Transverse colon (tissue), 4 donors: ENCODE measurements at regions not wholly inside any gene's neighbourhood (a gene's known extent, or its start where the extent isn't known, plus 50 kb on each side); places are given as distances from the start of the nearest gene placed in this dataset.
"Not testable (repeated sequence)": the region's sequence is repeated elsewhere in the genome, so short reads cannot be mapped to it uniquely, and the experiment has no call there.

Experiments
- DNase-seq: peaks from one replicate; pipeline ENCODE4 v3.0.0-alpha.2; 2019
- H3K27ac ChIP-seq, 4 donors: fragments of 200-600 bp; sonication (generic); 2 replicates each; pipeline ENCODE4 v1.5.1; 2016 to 2018; ENCODE audit warnings: inconsistent platforms in 4 of 4
- H3K27me3 ChIP-seq: fragments of 200-600 bp; sonication (generic); 2 replicates; pipeline ENCODE4 v1.5.1; 2017; ENCODE audit warnings: inconsistent platforms
- H3K36me3 ChIP-seq, 4 donors: fragments of 200-600 bp; sonication (generic); 2 replicates each; pipeline ENCODE4 v1.5.1; 2017 to 2019; ENCODE audit warnings: inconsistent platforms in 4 of 4
- H3K4me1 ChIP-seq, 4 donors: fragments of 200-600 bp; sonication (generic); 2 replicates each; pipeline ENCODE4 v1.5.1; 2017 to 2020; ENCODE audit warnings: inconsistent platforms in 4 of 4
- H3K4me3 ChIP-seq, 4 donors: fragments of 200-600 bp; sonication (generic); 1 replicate in 1 of 4; 2 replicates in 3 of 4; pipeline versions ENCODE4 v1.5.1 to v1.6.1; 2017 to 2019; ENCODE audit warnings: inconsistent platforms in 4 of 4
- H3K9me3 ChIP-seq, 2 donors: fragments of 200-600 bp; sonication (generic); 2 replicates each; pipeline ENCODE4 v1.5.1; 2017 to 2019; ENCODE audit warnings: inconsistent platforms in 2 of 2
- CTCF ChIP-seq, 5 experiments: fragments of 200-600 bp in 3 of 5; fragments of 450-650 bp in 2 of 5; sonication (generic) in 3 of 5; IDR thresholded peaks; 1 replicate in 2 of 5; 2 replicates in 3 of 5; pipeline ENCODE4 v1.5.1; 2016 to 2017; ENCODE audit warnings: antibody characterized with exemption in 5 of 5, inconsistent platforms in 3 of 5, mild to moderate bottlenecking in 2 of 5, moderate library complexity in 1 of 5
- EP300 ChIP-seq: sonication (generic); formaldehyde crosslinking; IDR thresholded peaks from one replicate; pipeline ENCODE4 v1.6.1; 2017; ENCODE audit warnings: antibody characterized with exemption, low read depth
- POLR2A ChIP-seq: fragments of 450-650 bp; IDR thresholded peaks from one replicate; pipeline ENCODE4 v1.6.1; 2016; ENCODE audit warnings: antibody characterized with exemption, mild to moderate bottlenecking, moderate library complexity
- POLR2AphosphoS5 ChIP-seq, 3 donors: sonication (generic); formaldehyde crosslinking; IDR thresholded peaks; one replicate each; pipeline ENCODE4 v1.6.1; 2016; ENCODE audit warnings: antibody characterized with exemption in 3 of 3
- WGBS, 2 donors: methylation state at CpG; one replicate each; pipeline ENCODE4 v1.1.5; 2018; ENCODE audit warnings: low coverage in 1 of 2; 5-methylcytosine and 5-hydroxymethylcytosine counted together
- in situ Hi-C, 4 donors: fragments of 200-750 bp; cut with MboI; loops; one replicate each; pipeline versions ENCODE4 v1.15.0 to v1.15.1; 2017; ENCODE audit warnings: low sequenced_read_pairs in 3 of 4, low pct_ligation_motif_present in 1 of 4, low pct_unique_long_range_greater_than_20kb in 1 of 4
- intact Hi-C: fragments of 100-400 bp; cut with DNase I; formaldehyde crosslinking; loops from one replicate; pipeline ENCODE4 v1.15.1; 2023; ENCODE audit warnings: low total_unique reads

DNA sequence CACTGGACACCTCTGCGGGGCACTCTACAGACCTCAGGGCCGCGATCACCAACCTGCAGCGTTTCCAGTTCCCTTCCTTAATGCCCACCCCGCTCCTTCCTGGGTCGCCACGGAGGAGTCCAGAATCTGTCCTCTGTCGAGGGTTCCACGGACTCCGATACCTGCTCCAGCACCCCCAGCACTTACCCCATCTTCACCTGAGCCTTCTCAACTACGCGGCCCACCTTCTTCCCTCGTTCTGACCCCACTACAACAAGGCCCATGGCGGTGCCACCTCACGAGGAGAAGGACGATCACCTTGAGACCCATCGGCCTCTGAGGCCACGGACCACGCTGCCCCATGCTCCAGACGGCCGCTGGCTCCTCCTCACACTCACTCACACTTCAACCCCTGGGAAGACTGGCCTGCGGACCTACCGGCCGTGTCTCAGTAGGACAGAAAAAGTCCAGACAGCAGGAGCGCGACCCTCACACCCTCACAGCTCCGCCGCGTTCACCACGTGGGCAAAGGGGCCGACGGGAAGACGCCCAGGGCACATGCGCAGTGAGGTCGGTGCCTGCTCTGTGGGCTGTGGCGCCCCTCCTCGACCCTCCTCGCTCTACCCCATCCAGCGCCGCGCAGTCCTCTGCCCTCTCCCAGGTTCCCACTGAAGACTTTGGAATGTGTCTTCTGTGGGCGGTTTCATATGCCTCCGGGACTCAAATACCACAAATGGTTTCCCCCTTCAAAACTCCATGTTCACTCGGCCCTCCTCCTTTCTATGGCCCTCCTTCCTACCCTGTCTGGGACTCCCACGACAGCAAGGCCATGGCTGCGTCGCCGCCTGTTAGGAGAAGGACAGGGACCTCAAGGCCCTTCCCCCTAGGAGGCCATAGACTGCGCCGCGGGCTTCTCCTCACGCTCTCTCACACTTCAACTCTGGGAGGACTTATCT is 193.9 kb upstream of the PHF14 start:
- Histone ChIP-seq H3K4me3 (no peak overlapping the region), H3K9me3 (no peaks in the 10 kb centered on the region), H3K27ac (no peak overlapping the region), H3K4me1 (no peaks in the 10 kb centered on the region), H3K27me3 (no peaks in the 10 kb centered on the region), H3K36me3 (no peaks in the 10 kb centered on the region)
- 94 to 96% methylated on average over 9 to 52 of the region's 52 CpGs for WGBS, 2 donors
- in situ Hi-C loops = no loop called here
- TF ChIP-seq POLR2A (no peak), CTCF (IDR thresholded peaks at IDR 0.05) (no peak), EP300 (no peak), POLR2AphosphoS5 (IDR thresholded peaks at IDR 0.05) (no peak)
- intact Hi-C loops = no loop called here
- no peak for DNase-seq

DNA sequence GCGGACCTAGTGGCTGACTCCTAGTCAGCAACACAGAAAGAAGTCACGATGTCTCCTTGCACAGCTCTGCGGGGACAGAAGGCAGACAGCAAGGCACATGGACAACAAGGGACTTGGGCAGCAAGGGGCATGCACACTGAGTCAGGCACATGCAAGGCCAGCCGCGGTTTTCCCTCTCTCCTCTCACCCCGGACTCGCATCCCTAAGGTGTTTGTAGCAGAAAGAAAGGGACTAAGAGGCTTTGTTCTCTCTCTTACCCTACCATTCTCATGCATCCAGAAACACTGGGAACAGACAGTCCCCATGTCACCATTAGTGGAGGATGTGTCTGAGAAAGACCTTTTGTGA is 193.3 kb upstream of the PHF14 start:
- intact Hi-C loops = no loop called here
- 90% methylated on average over 2 to 7 of the region's 7 CpGs for WGBS, 2 donors
- Histone ChIP-seq H3K4me3 (no peak overlapping the region), H3K4me1 (no peaks in the 10 kb centered on the region), H3K27me3 (no peaks in the 10 kb centered on the region), H3K27ac (no peak overlapping the region), H3K36me3 (no peaks in the 10 kb centered on the region), H3K9me3 (no peaks in the 10 kb centered on the region)
- in situ Hi-C loops = no loop called here
- TF ChIP-seq POLR2AphosphoS5 (IDR thresholded peaks at IDR 0.05) = no peak
- TF ChIP-seq EP300 = no peak
- no peak for TF ChIP-seq CTCF (IDR thresholded peaks at IDR 0.05)
- TF ChIP-seq POLR2A = no peak
- no peak for DNase-seq

DNA sequence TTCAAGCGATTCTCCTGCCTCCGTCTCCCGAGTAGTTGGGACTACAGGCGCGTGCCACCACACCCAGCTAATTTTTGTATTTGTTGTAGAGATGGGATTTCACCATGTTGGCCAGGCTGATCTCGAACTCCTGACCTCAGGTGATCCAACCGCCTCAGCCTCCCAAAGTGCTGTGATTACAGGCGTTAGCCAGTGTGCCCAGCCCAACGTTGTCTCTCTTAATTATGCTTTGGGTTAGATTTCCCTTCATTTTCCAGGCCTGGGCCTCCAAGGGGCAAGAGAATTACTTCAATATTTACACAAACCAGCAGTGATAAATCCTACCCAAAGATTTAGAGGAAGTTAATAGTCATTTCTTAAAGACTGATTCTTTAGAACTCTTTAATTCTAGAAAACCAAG is 186.7 kb upstream of the PHF14 start:
- H3K9me3 ChIP-seq, H3K27me3 ChIP-seq, intact Hi-C loops, H3K36me3 ChIP-seq, H3K4me3 ChIP-seq, H3K4me1 ChIP-seq, H3K27ac ChIP-seq, in situ Hi-C loops, DNase-seq: not testable (repeated sequence)
- 81 to 87% methylated on average over 2 to 9 of the region's 9 CpGs for WGBS, 2 donors

GRCh38 chr7:10789170-10789569 is 184.5 kb upstream of the PHF14 start:
- no peaks in the 10 kb centered on the region for H3K36me3 ChIP-seq
- no peak overlapping the region for H3K4me3 ChIP-seq
- intact Hi-C loops (no loop called here), in situ Hi-C loops (no loop called here)
- no peaks in the 10 kb centered on the region for H3K27me3 ChIP-seq
- H3K27ac ChIP-seq = no peak overlapping the region
- H3K9me3 ChIP-seq = no peaks in the 10 kb centered on the region
- WGBS, 2 donors = 76 to 80% methylated on average over 1 to 2 of the region's 2 CpGs
- H3K4me1 ChIP-seq = no peaks in the 10 kb centered on the region
- TF ChIP-seq EP300 = no peak
- no peak for TF ChIP-seq POLR2A
- TF ChIP-seq POLR2AphosphoS5 (IDR thresholded peaks at IDR 0.05) = no peak
- TF ChIP-seq CTCF (IDR thresholded peaks at IDR 0.05) = no peak
- no peak for DNase-seq

DNA sequence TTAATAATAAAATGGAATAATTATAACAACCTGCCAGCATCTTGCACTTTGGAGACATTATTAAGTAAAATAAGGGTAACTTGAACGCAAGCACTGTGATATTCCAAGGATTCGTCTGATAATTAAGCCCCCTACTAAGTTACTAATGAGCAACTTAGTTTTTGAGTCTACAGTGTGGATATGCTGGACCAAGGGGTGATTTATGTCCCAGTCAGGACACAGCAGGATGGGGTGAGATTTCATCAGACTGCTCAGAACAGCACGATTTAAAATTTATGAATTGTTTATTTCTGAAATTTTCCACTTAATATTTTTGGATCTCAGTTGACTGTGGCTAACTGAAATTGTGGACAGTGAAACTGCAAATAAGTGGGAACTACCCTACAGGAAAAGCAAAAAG is 182.8 kb upstream of the PHF14 start:
- intact Hi-C loops = no loop called here
- Histone ChIP-seq H3K4me3 (no peak overlapping the region), H3K27me3 (no peaks in the 10 kb centered on the region), H3K27ac (no peak overlapping the region), H3K9me3 (no peaks in the 10 kb centered on the region), H3K4me1 (no peaks in the 10 kb centered on the region), H3K36me3 (no peaks in the 10 kb centered on the region)
- no peak for DNase-seq
- TF ChIP-seq EP300 = no peak
- TF ChIP-seq POLR2AphosphoS5 (IDR thresholded peaks at IDR 0.05) = no peak
- TF ChIP-seq POLR2A = no peak
- TF ChIP-seq CTCF (IDR thresholded peaks at IDR 0.05) = no peak
- in situ Hi-C loops = no loop called here
- WGBS, 2 donors = 70 to 80% methylated on average over 2 to 3 of the region's 3 CpGs
